ENCODE measurements at regions not wholly inside any gene's neighbourhood (a gene's known extent, or its start where the extent isn't known, plus 50 kb on each side); places are given as distances from the start of the nearest gene placed in this dataset.
"Not testable (repeated sequence)": the region's sequence is repeated elsewhere in the genome, so short reads cannot be mapped to it uniquely, and the experiment has no call there.

- not testable (repeated sequence) for TF ChIP-seq SPI1 (IDR thresholded peaks at IDR 0.05; ENCODE audit: borderline replicate concordance, low read depth); POLR2AphosphoS5 (IDR thresholded peaks at IDR 0.05; ENCODE audit: low read depth); CTCF (IDR thresholded peaks at IDR 0.05; ENCODE audit: insufficient read depth, low read length)
Measured at GRCh38 chr14:105595346-105595745, 69.0 kb downstream of the TMEM121 start.
